ENCODE measurements at regions not wholly inside any gene's neighbourhood (a gene's known extent, or its start where the extent isn't known, plus 50 kb on each side); places are given as distances from the start of the nearest gene placed in this dataset.

- no peaks in the 10 kb centered on the region for H3K36me3 Mint-ChIP-seq (ENCODE audit: insufficient read depth, unreplicated experiment)
- H3K27me3 ChIP-seq (replicated peaks; ENCODE audit: control insufficient read depth, insufficient read depth, low read length) = no peaks in the 10 kb centered on the region
- H3K27ac Mint-ChIP-seq (ENCODE audit: unreplicated experiment) = no peak overlapping the region
- H3K27me3 Mint-ChIP-seq (ENCODE audit: insufficient read depth, unreplicated experiment) = no peaks in the 10 kb centered on the region
- ChIA-PET CTCF (no interaction called here), POLR2A (no interaction called here)
- intact Hi-C loops (cut with micrococcal nuclease; ENCODE audit: unreplicated experiment) = no loop called here
- no peaks in the 10 kb centered on the region for H3K9me3 ChIP-seq
- no peak overlapping the region for H3K4me3 Mint-ChIP-seq (ENCODE audit: unreplicated experiment)
- H3K9me3 Mint-ChIP-seq (ENCODE audit: unreplicated experiment) = no peaks in the 10 kb centered on the region
- DNase-seq = no peak
- no peaks in the 10 kb centered on the region for H3K4me1 Mint-ChIP-seq (ENCODE audit: low read depth, unreplicated experiment)
- H3K4me3 ChIP-seq (ENCODE audit: low read depth, low read length) = no peak overlapping the region
- no TSS peak for BruUV-seq (replicated peaks)
- H3K36me3 ChIP-seq (ENCODE audit: control insufficient read depth, insufficient read depth, low read length) = no peaks in the 10 kb centered on the region
- no peaks in the 10 kb centered on the region for H3K4me1 ChIP-seq
- TF ChIP-seq CTCF (IDR thresholded peaks at IDR 0.05; ENCODE audit: insufficient read depth in 1 of 2, low read depth in 1 of 2, low read length in 1 of 2, severe bottlenecking in 1 of 2, unreplicated experiment in 1 of 2) = no peak
Measured at GRCh38 chr6:145209272-145209671, 526.0 kb downstream of the EPM2A start.

- H3K4me3 Mint-ChIP-seq (ENCODE audit: unreplicated experiment) = no peak overlapping the region
- no peaks in the 10 kb centered on the region for H3K9me3 Mint-ChIP-seq (ENCODE audit: unreplicated experiment)
- H3K36me3 ChIP-seq (ENCODE audit: control insufficient read depth, insufficient read depth, low read length) = no peaks in the 10 kb centered on the region
- CTCF ChIA-PET = no interaction called here
- POLR2A ChIA-PET = no interaction called here
- no peaks in the 10 kb centered on the region for H3K27me3 Mint-ChIP-seq (ENCODE audit: insufficient read depth, unreplicated experiment)
- intact Hi-C loops (cut with micrococcal nuclease; ENCODE audit: unreplicated experiment) = loop anchor here (5.0 to 10.0 kb wide), 3 partner anchors 96 to 631 kb away; no protein-coding TSS in a partner anchor
- no peak for TF ChIP-seq CTCF (IDR thresholded peaks at IDR 0.05; ENCODE audit: insufficient read depth in 1 of 2, low read depth in 1 of 2, low read length in 1 of 2, severe bottlenecking in 1 of 2, unreplicated experiment in 1 of 2)
- no peaks in the 10 kb centered on the region for H3K36me3 Mint-ChIP-seq (ENCODE audit: insufficient read depth, unreplicated experiment)
- H3K4me3 ChIP-seq (ENCODE audit: low read depth, low read length) = no peak overlapping the region
- DNase-seq = no peak
- no peaks in the 10 kb centered on the region for H3K4me1 Mint-ChIP-seq (ENCODE audit: low read depth, unreplicated experiment)
- no peaks in the 10 kb centered on the region; the same call in 1 of the 2 replicates for H3K9me3 ChIP-seq
- no peak overlapping the region for H3K27ac Mint-ChIP-seq (ENCODE audit: unreplicated experiment)
- no peaks in the 10 kb centered on the region for H3K4me1 ChIP-seq
- no TSS peak for BruUV-seq (replicated peaks)
- H3K27me3 ChIP-seq (replicated peaks; ENCODE audit: control insufficient read depth, insufficient read depth, low read length) = no peaks in the 10 kb centered on the region
Measured at GRCh38 chr6:145212813-145213212, 522.5 kb downstream of the EPM2A start.

GRCh38 chr6:145213614-145214013 lies 521.7 kb downstream of the EPM2A start:
- no TSS peak for BruUV-seq (replicated peaks)
- no peak for TF ChIP-seq CTCF (IDR thresholded peaks at IDR 0.05; ENCODE audit: insufficient read depth in 1 of 2, low read depth in 1 of 2, low read length in 1 of 2, severe bottlenecking in 1 of 2, unreplicated experiment in 1 of 2)
- Mint-ChIP-seq H3K9me3 (ENCODE audit: unreplicated experiment) (no peaks in the 10 kb centered on the region), H3K27ac (ENCODE audit: unreplicated experiment) (no peak overlapping the region), H3K4me1 (ENCODE audit: low read depth, unreplicated experiment) (no peaks in the 10 kb centered on the region), H3K4me3 (ENCODE audit: unreplicated experiment) (no peak overlapping the region), H3K36me3 (ENCODE audit: insufficient read depth, unreplicated experiment) (no peaks in the 10 kb centered on the region), H3K27me3 (ENCODE audit: insufficient read depth, unreplicated experiment) (no peaks in the 10 kb centered on the region)
- no peaks in the 10 kb centered on the region; the same call in 1 of the 2 replicates for H3K9me3 ChIP-seq
- CTCF ChIA-PET = no interaction called here
- no peaks in the 10 kb centered on the region for H3K4me1 ChIP-seq
- DNase-seq = no peak
- POLR2A ChIA-PET = no interaction called here
- no peaks in the 10 kb centered on the region for H3K27me3 ChIP-seq (replicated peaks; ENCODE audit: control insufficient read depth, insufficient read depth, low read length)
- intact Hi-C loops (cut with micrococcal nuclease; ENCODE audit: unreplicated experiment) = loop anchor here (1.0 to 10.0 kb wide), 5 partner anchors 96 to 631 kb away; no protein-coding TSS in a partner anchor
- H3K4me3 ChIP-seq (ENCODE audit: low read depth, low read length) = no peak overlapping the region
- H3K36me3 ChIP-seq (ENCODE audit: control insufficient read depth, insufficient read depth, low read length) = no peaks in the 10 kb centered on the region
